ENCODE measurements at regions not wholly inside any gene's neighbourhood (a gene's known extent, or its start where the extent isn't known, plus 50 kb on each side); places are given as distances from the start of the nearest gene placed in this dataset.

DNA sequence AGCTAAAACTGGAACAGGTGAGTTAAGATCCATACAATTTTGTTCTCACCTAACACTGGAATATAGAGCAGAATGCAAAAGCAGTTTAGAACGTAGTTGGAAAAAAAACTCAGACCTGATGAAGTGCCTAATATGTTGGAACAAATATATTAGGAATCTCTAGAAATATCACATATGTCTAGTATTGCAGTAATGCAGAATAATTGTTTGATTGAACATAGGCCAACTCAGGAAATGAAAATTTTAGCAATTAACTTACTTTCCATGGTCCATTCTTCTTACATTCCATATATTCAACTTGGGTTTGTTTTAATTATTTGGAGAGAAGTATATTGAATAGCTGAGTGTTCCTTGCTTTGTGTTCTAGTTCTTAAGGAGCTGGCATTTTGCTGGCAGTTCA lies 111.8 kb upstream of the ADAMTSL1 start:
- no peak overlapping the region for H3K4me3 Mint-ChIP-seq (ENCODE audit: unreplicated experiment)
- no peak for DNase-seq (ENCODE audit: low spot score)
- peaks cover 25% of the 10 kb centered on the region for H3K4me1 Mint-ChIP-seq (ENCODE audit: low read depth)
- H3K36me3 Mint-ChIP-seq (ENCODE audit: low read depth): no peaks in the 10 kb centered on the region
- no peaks in the 10 kb centered on the region for H3K27me3 Mint-ChIP-seq (ENCODE audit: low read depth)
- no peak for TF ChIP-seq CTCF (IDR thresholded peaks at IDR 0.05)
- H3K9me3 Mint-ChIP-seq (ENCODE audit: low read depth): no peaks in the 10 kb centered on the region
- H3K27ac Mint-ChIP-seq (ENCODE audit: unreplicated experiment): no peak overlapping the region

DNA sequence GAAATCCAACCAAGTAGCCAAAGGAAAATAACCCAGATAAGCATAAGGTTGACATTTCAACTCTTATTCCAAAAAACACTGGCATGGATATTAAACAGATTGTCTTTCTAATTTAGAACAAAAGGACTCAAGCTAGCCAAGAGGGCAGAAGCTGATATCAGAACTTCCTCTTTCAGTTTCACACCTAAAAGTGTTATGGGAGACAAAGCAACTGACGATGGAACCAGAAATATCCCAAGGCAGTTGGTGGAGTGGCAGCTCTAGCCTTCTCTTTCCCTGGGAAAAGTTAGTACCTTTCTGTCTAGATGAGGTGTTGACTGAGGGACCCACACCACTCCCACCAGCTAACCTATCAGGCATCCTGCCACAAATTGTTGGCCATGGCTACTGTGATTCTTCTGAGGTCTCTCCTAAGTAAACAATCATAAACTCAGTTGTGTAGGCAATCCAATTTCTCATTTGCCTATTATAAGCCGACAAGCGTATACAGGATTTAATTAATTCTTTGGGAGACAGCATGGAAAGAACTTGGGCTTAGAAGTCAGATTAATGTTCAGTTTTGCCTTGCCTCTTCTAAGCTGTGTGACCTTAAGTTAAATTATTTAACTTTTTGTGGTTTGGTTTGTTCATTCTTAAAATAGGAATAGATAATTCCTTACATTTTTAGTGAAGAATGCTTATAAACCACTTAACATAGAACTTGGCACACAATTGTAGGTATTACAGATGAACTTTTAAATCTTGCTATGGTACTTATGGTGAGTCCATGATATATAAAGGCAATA lies 110.9 kb upstream of the ADAMTSL1 start:
- peaks cover 25% of the 10 kb centered on the region for H3K4me1 Mint-ChIP-seq (ENCODE audit: low read depth)
- no peaks in the 10 kb centered on the region for H3K9me3 Mint-ChIP-seq (ENCODE audit: low read depth)
- H3K36me3 Mint-ChIP-seq (ENCODE audit: low read depth): no peaks in the 10 kb centered on the region
- no peak overlapping the region for H3K4me3 Mint-ChIP-seq (ENCODE audit: unreplicated experiment)
- no peaks in the 10 kb centered on the region for H3K27me3 Mint-ChIP-seq (ENCODE audit: low read depth)
- no peak for TF ChIP-seq CTCF (IDR thresholded peaks at IDR 0.05)
- H3K27ac Mint-ChIP-seq (ENCODE audit: unreplicated experiment): peak overlapping the region; percentile 2
- DNase-seq (ENCODE audit: low spot score): no peak

- no peak for DNase-seq (ENCODE audit: low spot score)
- H3K4me3 Mint-ChIP-seq (ENCODE audit: unreplicated experiment): no peak overlapping the region
- H3K36me3 Mint-ChIP-seq (ENCODE audit: low read depth): no peaks in the 10 kb centered on the region
- no peak overlapping the region for H3K27ac Mint-ChIP-seq (ENCODE audit: unreplicated experiment)
- TF ChIP-seq CTCF (IDR thresholded peaks at IDR 0.05): no peak
- H3K4me1 Mint-ChIP-seq (ENCODE audit: low read depth): peaks cover 18% of the 10 kb centered on the region
- H3K9me3 Mint-ChIP-seq (ENCODE audit: low read depth): no peaks in the 10 kb centered on the region
- H3K27me3 Mint-ChIP-seq (ENCODE audit: low read depth): no peaks in the 10 kb centered on the region
These were observed 108.3 kb upstream of the ADAMTSL1 start for GRCh38 chr9:18365651-18366050.

GRCh38 chr9:18366184-18366583 lies 107.8 kb upstream of the ADAMTSL1 start:
- no peaks in the 10 kb centered on the region for H3K36me3 Mint-ChIP-seq (ENCODE audit: low read depth)
- no peaks in the 10 kb centered on the region for H3K27me3 Mint-ChIP-seq (ENCODE audit: low read depth)

DNA sequence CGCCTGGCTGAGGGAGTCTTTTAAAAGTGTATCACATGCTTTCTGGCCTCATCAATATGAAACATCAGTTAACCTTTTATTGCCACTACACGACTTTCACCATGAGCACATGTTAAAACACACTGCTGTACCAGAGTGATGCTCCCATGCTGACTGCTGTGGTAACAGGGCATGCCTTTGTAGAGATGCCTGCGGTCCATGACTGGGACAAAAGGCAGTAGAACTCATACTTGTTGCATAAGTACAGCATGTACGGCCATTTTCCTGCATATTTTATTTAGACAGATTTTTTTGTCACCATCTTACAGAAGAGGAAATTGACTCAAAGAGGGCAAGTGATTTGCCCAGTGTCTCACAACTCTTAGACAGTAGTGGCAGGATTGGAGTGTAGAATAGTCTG lies 105.7 kb upstream of the ADAMTSL1 start:
- DNase-seq (ENCODE audit: low spot score): no peak
- Mint-ChIP-seq H3K27ac (ENCODE audit: unreplicated experiment) (no peak overlapping the region), H3K4me1 (ENCODE audit: low read depth) (peaks cover 12% of the 10 kb centered on the region)

More at GRCh38 chr9:18366184-18366583, 107.8 kb upstream of the ADAMTSL1 start:
- H3K4me3 Mint-ChIP-seq (ENCODE audit: unreplicated experiment): no peak overlapping the region
- no peak for DNase-seq (ENCODE audit: low spot score)
- H3K9me3 Mint-ChIP-seq (ENCODE audit: low read depth): no peaks in the 10 kb centered on the region
- H3K4me1 Mint-ChIP-seq (ENCODE audit: low read depth): peaks cover 20% of the 10 kb centered on the region
- H3K27ac Mint-ChIP-seq (ENCODE audit: unreplicated experiment): no peak overlapping the region
- no peak for TF ChIP-seq CTCF (IDR thresholded peaks at IDR 0.05)

More for the DNA sequence above, 105.7 kb upstream of the ADAMTSL1 start:
- TF ChIP-seq CTCF (IDR thresholded peaks at IDR 0.05): no peak
- no peak overlapping the region for H3K4me3 Mint-ChIP-seq (ENCODE audit: unreplicated experiment)
- H3K27me3 Mint-ChIP-seq (ENCODE audit: low read depth): no peaks in the 10 kb centered on the region
- H3K36me3 Mint-ChIP-seq (ENCODE audit: low read depth): no peaks in the 10 kb centered on the region
- H3K9me3 Mint-ChIP-seq (ENCODE audit: low read depth): no peaks in the 10 kb centered on the region
